Upper lobe of left lung (tissue), 6 donors: ENCODE measurements at regions not wholly inside any gene's neighbourhood (a gene's known extent, or its start where the extent isn't known, plus 50 kb on each side); places are given as distances from the start of the nearest gene placed in this dataset.

Experiments
- ATAC-seq, 2 donors: fragments of 200-7000 bp; cut with Tn5 transposase; one replicate each; pipeline ENCODE4 v1.9.1; 2022; ENCODE audit warnings: mild to moderate bottlenecking in 2 of 2, moderate library complexity in 2 of 2; ENCODE audit not compliant: low FRiP score in 2 of 2
- DNase-seq, 2 donors: peaks; one replicate each; pipeline ENCODE4 v3.0.0-alpha.2; 2019 to 2020
- H3K27ac ChIP-seq, 4 donors: fragments of 200-600 bp; sonication (generic); one replicate each; pipeline ENCODE4 v1.5.1; 2016 to 2019
- H3K27me3 ChIP-seq, 4 donors: fragments of 200-600 bp; sonication (generic); one replicate each; pipeline ENCODE4 v1.5.1; 2017 to 2019
- H3K36me3 ChIP-seq, 4 donors: fragments of 200-600 bp; sonication (generic); one replicate each; pipeline ENCODE4 v1.5.1; 2016 to 2019
- H3K4me1 ChIP-seq, 4 donors: fragments of 200-600 bp; sonication (generic); one replicate each; pipeline ENCODE4 v1.5.1; 2018 to 2019
- H3K4me3 ChIP-seq, 4 donors: fragments of 200-600 bp; sonication (generic); one replicate each; pipeline ENCODE4 v1.5.1; 2017 to 2019; ENCODE audit warnings: mild to moderate bottlenecking in 2 of 4, moderate library complexity in 1 of 4
- H3K9me3 ChIP-seq, 4 donors: fragments of 200-600 bp; sonication (generic); one replicate each; pipeline ENCODE4 v1.5.1; 2018 to 2019
- CTCF ChIP-seq, 6 experiments: fragments of 450-650 bp in 4 of 6; fragments of 200-600 bp in 2 of 6; sonication (generic) in 2 of 6; IDR thresholded peaks; one replicate each; pipeline ENCODE4 v1.5.1; 2016 to 2019; ENCODE audit warnings: antibody characterized with exemption in 6 of 6
- EP300 ChIP-seq, 4 donors: sonication (generic); formaldehyde crosslinking; IDR thresholded peaks; one replicate each; pipeline ENCODE4 v1.5.1; 2017; ENCODE audit warnings: antibody characterized with exemption in 4 of 4, control low read depth in 2 of 4
- POLR2A ChIP-seq, 4 donors: fragments of 450-650 bp; IDR thresholded peaks; one replicate each; pipeline ENCODE4 v1.5.1; 2016 to 2017; ENCODE audit warnings: antibody characterized with exemption in 4 of 4, mild to moderate bottlenecking in 2 of 4
- POLR2AphosphoS5 ChIP-seq, 2 donors: sonication (generic); formaldehyde crosslinking; IDR thresholded peaks; one replicate each; pipeline ENCODE4 v1.5.1; 2017; ENCODE audit warnings: antibody characterized with exemption in 2 of 2
- WGBS, 2 donors: methylation state at CpG; one replicate each; pipeline ENCODE4 v1.1.5; 2017 to 2018; 5-methylcytosine and 5-hydroxymethylcytosine counted together
- donor health status: DM: no; HTN: no; CAD: no; lungs with moderate emphysema.
- donor health status: DM: no; HTN: yes; CAD: no; lungs with severe emphysema.

GRCh38 chr22:48302657-48303368 is 1524.9 kb downstream of the BRD1 start:
- no peak for DNase-seq
- Histone ChIP-seq H3K27ac (no peak overlapping the region), H3K9me3 (no peaks in the 10 kb centered on the region), H3K4me1 (peaks cover 3 to 18% (median 8%) of the 10 kb centered on the region in 4 donors), H3K36me3 (no peaks in the 10 kb centered on the region), H3K4me3 (no peak overlapping the region), H3K27me3 (no peaks in the 10 kb centered on the region)
- TF ChIP-seq POLR2A (IDR thresholded peaks at IDR 0.05) (no peak), CTCF (IDR thresholded peaks at IDR 0.05) (no peak), EP300 (IDR thresholded peaks at IDR 0.05) (no peak), POLR2AphosphoS5 (IDR thresholded peaks at IDR 0.05) (no peak)
- 84 to 86% methylated on average over 17 to 18 of the region's 20 CpGs for WGBS, 2 donors
- no peak for ATAC-seq

DNA sequence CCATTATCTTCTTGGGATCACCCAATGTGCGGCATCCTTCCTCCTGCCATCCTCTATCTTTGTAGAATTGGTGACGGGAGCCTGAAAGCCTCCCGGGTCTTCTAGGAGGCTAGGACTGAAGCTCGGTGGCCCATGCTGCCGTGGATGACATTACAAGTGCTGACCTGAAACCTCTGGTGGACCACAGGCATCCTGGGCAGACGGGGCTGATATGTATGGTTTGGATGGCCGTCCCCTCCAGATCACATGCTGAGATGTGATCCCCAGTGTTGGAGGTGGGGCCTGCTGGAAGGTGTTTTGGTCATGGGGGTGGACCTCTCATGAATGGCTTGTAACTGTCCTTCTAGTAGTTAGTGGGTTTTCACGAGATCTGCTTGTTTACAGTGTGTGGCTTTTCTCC is 1525.8 kb downstream of the BRD1 start:
- DNase-seq (no peak), ATAC-seq (no peak)
- Histone ChIP-seq H3K9me3 (no peaks in the 10 kb centered on the region), H3K4me1 (peaks cover 3 to 18% (median 8%) of the 10 kb centered on the region in 4 donors), H3K36me3 (no peaks in the 10 kb centered on the region), H3K27ac (peak overlapping the region in 1 of 4 donors; percentile 52), H3K27me3 (no peaks in the 10 kb centered on the region), H3K4me3 (no peak overlapping the region)
- 47 to 72% methylated on average over 8 of the region's 8 CpGs for WGBS, 2 donors
- TF ChIP-seq CTCF (IDR thresholded peaks at IDR 0.05) (no peak), EP300 (IDR thresholded peaks at IDR 0.05) (no peak), POLR2A (IDR thresholded peaks at IDR 0.05) (no peak), POLR2AphosphoS5 (IDR thresholded peaks at IDR 0.05) (no peak)

DNA sequence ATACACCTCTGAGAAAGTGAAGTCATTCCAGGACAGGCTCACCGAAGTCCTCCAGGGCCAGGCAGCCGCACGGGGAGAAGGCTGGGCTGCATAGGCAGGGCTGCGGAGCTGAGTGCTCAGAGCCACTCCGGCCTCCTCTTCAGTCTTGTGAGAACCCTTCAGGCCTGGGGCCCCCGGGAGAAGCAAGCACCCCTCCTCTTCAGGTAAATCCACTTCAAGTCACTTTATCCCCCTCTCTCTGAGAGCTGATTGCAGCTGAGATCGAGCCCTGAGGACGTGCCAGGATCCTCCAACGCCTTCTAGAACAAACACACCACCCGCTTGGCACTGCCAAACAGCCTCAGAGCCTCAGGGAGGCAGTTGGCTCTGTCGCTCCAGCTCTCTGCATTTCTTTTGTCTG is 1526.3 kb downstream of the BRD1 start:
- Histone ChIP-seq H3K4me3 (no peak overlapping the region), H3K27ac (peak overlapping the region in 1 of 4 donors; percentile 52), H3K4me1 (peaks cover 3 to 18% (median 8%) of the 10 kb centered on the region in 4 donors), H3K27me3 (no peaks in the 10 kb centered on the region), H3K9me3 (no peaks in the 10 kb centered on the region), H3K36me3 (no peaks in the 10 kb centered on the region)
- ATAC-seq (peak; percentile 54 to 90), DNase-seq (peak; percentile 79 to 89)
- WGBS, 2 donors: 50 to 78% methylated on average over 11 of the region's 11 CpGs
- TF ChIP-seq POLR2A (IDR thresholded peaks at IDR 0.05) (peak in 1 of 4 donors; percentile 31), POLR2AphosphoS5 (IDR thresholded peaks at IDR 0.05) (peak in 1 of 2 donors; percentile 62), EP300 (IDR thresholded peaks at IDR 0.05) (peak in 3 of 4 donors; percentile 23 to 90 (median 62)), CTCF (IDR thresholded peaks at IDR 0.05) (no peak)

GRCh38 chr22:48300877-48301276 is 1526.8 kb downstream of the BRD1 start:
- 85 to 86% methylated on average over 11 of the region's 11 CpGs for WGBS, 2 donors
- ATAC-seq: no peak

More at GRCh38 chr22:48300877-48301276, 1526.8 kb downstream of the BRD1 start:
- Histone ChIP-seq H3K9me3 (no peaks in the 10 kb centered on the region), H3K4me1 (peaks cover 3 to 18% (median 8%) of the 10 kb centered on the region in 4 donors), H3K27me3 (no peaks in the 10 kb centered on the region), H3K4me3 (no peak overlapping the region), H3K27ac (no peak overlapping the region), H3K36me3 (no peaks in the 10 kb centered on the region)
- DNase-seq: no peak
- TF ChIP-seq POLR2A (IDR thresholded peaks at IDR 0.05) (no peak), POLR2AphosphoS5 (IDR thresholded peaks at IDR 0.05) (no peak), CTCF (IDR thresholded peaks at IDR 0.05) (no peak), EP300 (IDR thresholded peaks at IDR 0.05) (no peak)
